ENCODE measurements at regions not wholly inside any gene's neighbourhood (a gene's known extent, or its start where the extent isn't known, plus 50 kb on each side); places are given as distances from the start of the nearest gene placed in this dataset.
"Not testable (repeated sequence)": the region's sequence is repeated elsewhere in the genome, so short reads cannot be mapped to it uniquely, and the experiment has no call there.

GRCh38 chr5:174482607-174483024, 241.8 kb upstream of the MSX2 start:
- DNase-seq (ENCODE audit: low spot score) = no peak

GRCh38 chr5:174483411-174483810, 241.0 kb upstream of the MSX2 start:
- no peak for DNase-seq (ENCODE audit: low spot score)

GRCh38 chr5:174489215-174489614, 235.2 kb upstream of the MSX2 start:
- no peak for DNase-seq (ENCODE audit: low spot score)

GRCh38 chr5:174489920-174490597, 234.3 kb upstream of the MSX2 start:
- no peak for DNase-seq (ENCODE audit: low spot score)

GRCh38 chr5:174490728-174491127, 233.7 kb upstream of the MSX2 start:
- no peak for DNase-seq (ENCODE audit: low spot score)

GRCh38 chr5:174491265-174491664, 233.1 kb upstream of the MSX2 start:
- DNase-seq (ENCODE audit: low spot score) = no peak

GRCh38 chr5:174491761-174492350, 232.5 kb upstream of the MSX2 start:
- no peak for DNase-seq (ENCODE audit: low spot score)

- DNase-seq (ENCODE audit: low spot score) = no peak
Observed at GRCh38 chr5:174493530-174493929, 230.9 kb upstream of the MSX2 start.

- not testable (repeated sequence) for DNase-seq (ENCODE audit: low spot score)
Observed at GRCh38 chr5:174497939-174498338, 226.4 kb upstream of the MSX2 start.

- DNase-seq (ENCODE audit: low spot score) = not testable (repeated sequence)
Observed at GRCh38 chr5:174498575-174498974, 225.8 kb upstream of the MSX2 start.

GRCh38 chr5:174500636-174501035, 223.7 kb upstream of the MSX2 start:
- no peak for DNase-seq (ENCODE audit: low spot score)

- no peak for DNase-seq (ENCODE audit: low spot score)
Observed at GRCh38 chr5:174501461-174502069, 222.8 kb upstream of the MSX2 start.

- DNase-seq (ENCODE audit: low spot score) = no peak
Observed at GRCh38 chr5:174503086-174503460, 221.3 kb upstream of the MSX2 start.

- peak; percentile 51 for DNase-seq (ENCODE audit: low spot score)
Observed at GRCh38 chr5:174503461-174504265, 220.7 kb upstream of the MSX2 start.

- DNase-seq (ENCODE audit: low spot score) = no peak
Observed at GRCh38 chr5:174504266-174504726, 220.1 kb upstream of the MSX2 start.

- no peak for DNase-seq (ENCODE audit: low spot score)
Observed at GRCh38 chr5:174505621-174506020, 218.8 kb upstream of the MSX2 start.

GRCh38 chr5:174510782-174511453, 213.5 kb upstream of the MSX2 start:
- DNase-seq (ENCODE audit: low spot score) = not testable (repeated sequence)

- DNase-seq (ENCODE audit: low spot score) = no peak
Observed at GRCh38 chr5:174511714-174512253, 212.6 kb upstream of the MSX2 start.

GRCh38 chr5:174514325-174514724, 210.1 kb upstream of the MSX2 start:
- DNase-seq (ENCODE audit: low spot score) = no peak

GRCh38 chr5:174514983-174515394, 209.4 kb upstream of the MSX2 start:
- DNase-seq (ENCODE audit: low spot score) = no peak

GRCh38 chr5:174516741-174517140, 207.6 kb upstream of the MSX2 start:
- no peak for DNase-seq (ENCODE audit: low spot score)

Measured in mucosa of gallbladder (tissue), 1 donor.